ENCODE measurements at regions not wholly inside any gene's neighbourhood (a gene's known extent, or its start where the extent isn't known, plus 50 kb on each side); places are given as distances from the start of the nearest gene placed in this dataset.

DNA sequence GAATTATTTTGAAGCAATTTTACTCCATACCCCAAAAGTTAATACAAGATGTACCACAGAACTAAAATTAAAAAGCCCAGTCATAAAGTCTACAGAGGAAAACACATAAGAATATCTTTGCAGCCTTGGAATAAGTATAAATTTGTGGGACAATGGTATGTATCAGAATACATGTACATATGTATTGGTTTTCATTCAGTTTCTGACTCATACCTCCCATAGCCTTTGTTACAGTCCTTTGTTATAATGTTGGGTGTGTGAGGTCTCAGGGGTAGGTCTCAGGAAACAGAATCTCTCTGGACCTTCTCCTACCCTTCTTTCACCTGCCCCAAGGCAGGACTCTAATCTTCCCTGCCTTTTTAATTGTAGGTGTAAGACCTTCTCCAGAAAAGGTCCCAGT is 1370.7 kb upstream of the CDH2 start:
- Histone ChIP-seq H4K20me1 (ENCODE audit: control insufficient read depth, extremely low read depth, insufficient read depth, low read length) (no peaks in the 10 kb centered on the region), H3K27me3 (ENCODE audit: control insufficient read depth, extremely low read depth, insufficient read depth, low read length) (no peaks in the 10 kb centered on the region), H3K36me3 (ENCODE audit: control insufficient read depth in 2 of 2, extremely low read depth in 1 of 2, insufficient read depth in 2 of 2, low read length in 2 of 2) (no peaks in the 10 kb centered on the region), H3K27ac (ENCODE audit: control insufficient read depth, insufficient read depth, low read length) (no peak overlapping the region), H3K4me1 (ENCODE audit: control insufficient read depth, extremely low read depth, insufficient read depth, low read length) (no peaks in the 10 kb centered on the region), H3K9me1 (ENCODE audit: control insufficient read depth, extremely low read depth, insufficient read depth, low read length) (no peaks in the 10 kb centered on the region), H3K79me2 (ENCODE audit: control insufficient read depth, insufficient read depth, low read length) (no peaks in the 10 kb centered on the region), H2AFZ (ENCODE audit: control insufficient read depth, low read length) (no peak overlapping the region), H3K9ac (ENCODE audit: control insufficient read depth, extremely low read depth, insufficient read depth, low read length) (no peak overlapping the region), H3K4me3 (ENCODE audit: control insufficient read depth in 2 of 3, extremely low read depth in 1 of 3, insufficient read depth in 2 of 3, low read depth in 1 of 3, low read length in 3 of 3) (no peak overlapping the region), H3K9me3 (ENCODE audit: control insufficient read depth, low read depth, low read length) (no peaks in the 10 kb centered on the region), H3K4me2 (ENCODE audit: control insufficient read depth, extremely low read depth, insufficient read depth, low read depth, low read length) (no peak overlapping the region)
- dilution Hi-C loops (cut with MboI; ENCODE audit: extremely low pct_ligation_motif_present, low sequenced_read_pairs), result no loop called here
- DNase-seq (ENCODE audit: low read depth, low spot score), result no peak
- FAIRE-seq, result no peak
- TF ChIP-seq, protein P1, sequence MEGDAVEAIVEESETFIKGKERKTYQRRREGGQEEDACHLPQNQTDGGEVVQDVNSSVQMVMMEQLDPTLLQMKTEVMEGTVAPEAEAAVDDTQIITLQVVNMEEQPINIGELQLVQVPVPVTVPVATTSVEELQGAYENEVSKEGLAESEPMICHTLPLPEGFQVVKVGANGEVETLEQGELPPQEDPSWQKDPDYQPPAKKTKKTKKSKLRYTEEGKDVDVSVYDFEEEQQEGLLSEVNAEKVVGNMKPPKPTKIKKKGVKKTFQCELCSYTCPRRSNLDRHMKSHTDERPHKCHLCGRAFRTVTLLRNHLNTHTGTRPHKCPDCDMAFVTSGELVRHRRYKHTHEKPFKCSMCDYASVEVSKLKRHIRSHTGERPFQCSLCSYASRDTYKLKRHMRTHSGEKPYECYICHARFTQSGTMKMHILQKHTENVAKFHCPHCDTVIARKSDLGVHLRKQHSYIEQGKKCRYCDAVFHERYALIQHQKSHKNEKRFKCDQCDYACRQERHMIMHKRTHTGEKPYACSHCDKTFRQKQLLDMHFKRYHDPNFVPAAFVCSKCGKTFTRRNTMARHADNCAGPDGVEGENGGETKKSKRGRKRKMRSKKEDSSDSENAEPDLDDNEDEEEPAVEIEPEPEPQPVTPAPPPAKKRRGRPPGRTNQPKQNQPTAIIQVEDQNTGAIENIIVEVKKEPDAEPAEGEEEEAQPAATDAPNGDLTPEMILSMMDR (optimal IDR thresholded peaks at IDR 0.05 in 1 of 3, IDR thresholded peaks at IDR 0.05 in 1 of 3, conservative IDR thresholded peaks at IDR 0.05 in 1 of 3; ENCODE audit: extremely low read depth in 1 of 3, insufficient read depth in 2 of 3, low read length in 3 of 3), result no peak
- no peak for TF ChIP-seq EZH2 (IDR thresholded peaks at IDR 0.05; ENCODE audit: low read length)

DNA sequence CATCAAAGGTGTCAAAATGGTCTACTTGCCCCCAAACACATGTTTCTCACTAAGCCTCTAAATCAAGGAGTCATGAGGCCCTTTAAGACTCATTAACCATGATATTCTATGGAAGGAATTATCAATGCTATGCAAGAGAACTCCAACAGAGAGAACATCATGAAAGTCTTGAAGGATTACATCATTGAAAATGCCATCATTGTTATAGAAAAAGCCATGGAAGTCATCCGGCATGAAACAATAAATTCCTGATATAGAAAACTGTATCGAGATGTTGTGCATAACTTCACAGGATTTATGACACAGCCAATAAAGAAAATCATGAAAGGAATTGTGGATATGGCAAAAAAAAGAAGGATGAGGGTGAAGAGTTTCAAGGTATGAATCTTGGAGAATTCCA is 1363.6 kb upstream of the CDH2 start:
- no peak overlapping the region for H3K27ac ChIP-seq (ENCODE audit: control insufficient read depth, insufficient read depth, low read length)
- no peak overlapping the region for H3K4me3 ChIP-seq (ENCODE audit: control insufficient read depth in 2 of 3, extremely low read depth in 1 of 3, insufficient read depth in 2 of 3, low read depth in 1 of 3, low read length in 3 of 3)
- H4K20me1 ChIP-seq (ENCODE audit: control insufficient read depth, extremely low read depth, insufficient read depth, low read length), result no peaks in the 10 kb centered on the region
- H3K27me3 ChIP-seq (ENCODE audit: control insufficient read depth, extremely low read depth, insufficient read depth, low read length), result no peaks in the 10 kb centered on the region
- H3K4me1 ChIP-seq (ENCODE audit: control insufficient read depth, extremely low read depth, insufficient read depth, low read length), result no peaks in the 10 kb centered on the region
- FAIRE-seq (no peak), DNase-seq (ENCODE audit: low read depth, low spot score) (no peak)
- H3K9me1 ChIP-seq (ENCODE audit: control insufficient read depth, extremely low read depth, insufficient read depth, low read length), result no peaks in the 10 kb centered on the region
- dilution Hi-C loops (cut with MboI; ENCODE audit: extremely low pct_ligation_motif_present, low sequenced_read_pairs), result no loop called here
- no peaks in the 10 kb centered on the region for H3K79me2 ChIP-seq (ENCODE audit: control insufficient read depth, insufficient read depth, low read length)
- H3K9ac ChIP-seq (ENCODE audit: control insufficient read depth, extremely low read depth, insufficient read depth, low read length), result no peak overlapping the region
- no peaks in the 10 kb centered on the region for H3K9me3 ChIP-seq (ENCODE audit: control insufficient read depth, low read depth, low read length)
- no peak overlapping the region for H2AFZ ChIP-seq (ENCODE audit: control insufficient read depth, low read length)
- TF ChIP-seq, protein P1 (optimal IDR thresholded peaks at IDR 0.05 in 1 of 3, IDR thresholded peaks at IDR 0.05 in 1 of 3, conservative IDR thresholded peaks at IDR 0.05 in 1 of 3; ENCODE audit: extremely low read depth in 1 of 3, insufficient read depth in 2 of 3, low read length in 3 of 3), result no peak
- no peak for TF ChIP-seq EZH2 (IDR thresholded peaks at IDR 0.05; ENCODE audit: low read length)
- no peak overlapping the region for H3K4me2 ChIP-seq (ENCODE audit: control insufficient read depth, extremely low read depth, insufficient read depth, low read depth, low read length)
- H3K36me3 ChIP-seq (ENCODE audit: control insufficient read depth in 2 of 2, extremely low read depth in 1 of 2, insufficient read depth in 2 of 2, low read length in 2 of 2), result no peaks in the 10 kb centered on the region

All from keratinocyte (primary cell).